K562 (cell line): ENCODE measurements at regions not wholly inside any gene's neighbourhood (a gene's known extent, or its start where the extent isn't known, plus 50 kb on each side); places are given as distances from the start of the nearest gene placed in this dataset.

Experiments used
- MAFK ChIP-seq: IDR thresholded peaks from 2 replicates; pipeline ENCODE4 v1.6.1; 2011; ENCODE audit warnings: low read length, improper control_type of control experiment
- PHB ChIP-seq: fragments of 250-450 bp; sonication (Bioruptor Pico); IDR thresholded peaks from 2 replicates; pipeline ENCODE4 v1.5.0; 2021
- TF ChIP-seq, protein P1 (sequence below), 2 experiments: fragments of 450-650 bp; formaldehyde crosslinking in 1 of 2; IDR thresholded peaks; 2 replicates each; pipeline versions ENCODE4 v1.4.0 to v1.6.1; 2014 to 2020; ENCODE audit warnings: mild to moderate bottlenecking in 2 of 2, borderline replicate concordance in 1 of 2, low read depth in 1 of 2
- TF ChIP-seq, protein P2 (sequence below): sonication (generic); formaldehyde crosslinking; IDR thresholded peaks from 2 replicates; pipeline ENCODE4 v1.8.1; 2023; ENCODE audit warnings: mild to moderate bottlenecking, missing genetic modification reagents

DNA sequence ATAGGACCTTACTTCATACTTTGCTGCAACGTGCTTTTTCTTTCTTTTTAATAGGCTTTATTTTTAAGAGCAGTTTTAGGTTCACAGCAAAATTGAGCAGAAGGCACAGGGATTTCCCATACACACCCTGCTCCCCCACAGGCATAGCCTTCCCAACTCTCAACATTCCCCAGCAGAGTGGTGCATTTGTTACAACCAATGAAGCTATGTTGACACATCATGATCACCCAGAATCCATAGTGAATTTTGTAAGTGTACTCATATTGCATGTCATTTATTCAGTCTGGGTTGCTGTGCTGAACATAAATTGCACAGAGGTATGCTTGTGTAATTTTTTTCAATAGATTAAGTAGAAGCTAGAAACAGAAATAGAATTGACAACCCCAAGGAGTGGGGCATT lies 327.3 kb downstream of the INHBA start (continued):
- TF ChIP-seq, protein P1, sequence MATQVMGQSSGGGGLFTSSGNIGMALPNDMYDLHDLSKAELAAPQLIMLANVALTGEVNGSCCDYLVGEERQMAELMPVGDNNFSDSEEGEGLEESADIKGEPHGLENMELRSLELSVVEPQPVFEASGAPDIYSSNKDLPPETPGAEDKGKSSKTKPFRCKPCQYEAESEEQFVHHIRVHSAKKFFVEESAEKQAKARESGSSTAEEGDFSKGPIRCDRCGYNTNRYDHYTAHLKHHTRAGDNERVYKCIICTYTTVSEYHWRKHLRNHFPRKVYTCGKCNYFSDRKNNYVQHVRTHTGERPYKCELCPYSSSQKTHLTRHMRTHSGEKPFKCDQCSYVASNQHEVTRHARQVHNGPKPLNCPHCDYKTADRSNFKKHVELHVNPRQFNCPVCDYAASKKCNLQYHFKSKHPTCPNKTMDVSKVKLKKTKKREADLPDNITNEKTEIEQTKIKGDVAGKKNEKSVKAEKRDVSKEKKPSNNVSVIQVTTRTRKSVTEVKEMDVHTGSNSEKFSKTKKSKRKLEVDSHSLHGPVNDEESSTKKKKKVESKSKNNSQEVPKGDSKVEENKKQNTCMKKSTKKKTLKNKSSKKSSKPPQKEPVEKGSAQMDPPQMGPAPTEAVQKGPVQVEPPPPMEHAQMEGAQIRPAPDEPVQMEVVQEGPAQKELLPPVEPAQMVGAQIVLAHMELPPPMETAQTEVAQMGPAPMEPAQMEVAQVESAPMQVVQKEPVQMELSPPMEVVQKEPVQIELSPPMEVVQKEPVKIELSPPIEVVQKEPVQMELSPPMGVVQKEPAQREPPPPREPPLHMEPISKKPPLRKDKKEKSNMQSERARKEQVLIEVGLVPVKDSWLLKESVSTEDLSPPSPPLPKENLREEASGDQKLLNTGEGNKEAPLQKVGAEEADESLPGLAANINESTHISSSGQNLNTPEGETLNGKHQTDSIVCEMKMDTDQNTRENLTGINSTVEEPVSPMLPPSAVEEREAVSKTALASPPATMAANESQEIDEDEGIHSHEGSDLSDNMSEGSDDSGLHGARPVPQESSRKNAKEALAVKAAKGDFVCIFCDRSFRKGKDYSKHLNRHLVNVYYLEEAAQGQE (IDR thresholded peaks at IDR 0.05; ENCODE audit: borderline replicate concordance): no peak
- TF ChIP-seq, protein P1 (CRISPR knock-in tag; IDR thresholded peaks at IDR 0.05; ENCODE audit: low read depth): no peak
- TF ChIP-seq MAFK (no peak), PHB (CRISPR knock-in tag) (no peak)
- TF ChIP-seq, protein P2, sequence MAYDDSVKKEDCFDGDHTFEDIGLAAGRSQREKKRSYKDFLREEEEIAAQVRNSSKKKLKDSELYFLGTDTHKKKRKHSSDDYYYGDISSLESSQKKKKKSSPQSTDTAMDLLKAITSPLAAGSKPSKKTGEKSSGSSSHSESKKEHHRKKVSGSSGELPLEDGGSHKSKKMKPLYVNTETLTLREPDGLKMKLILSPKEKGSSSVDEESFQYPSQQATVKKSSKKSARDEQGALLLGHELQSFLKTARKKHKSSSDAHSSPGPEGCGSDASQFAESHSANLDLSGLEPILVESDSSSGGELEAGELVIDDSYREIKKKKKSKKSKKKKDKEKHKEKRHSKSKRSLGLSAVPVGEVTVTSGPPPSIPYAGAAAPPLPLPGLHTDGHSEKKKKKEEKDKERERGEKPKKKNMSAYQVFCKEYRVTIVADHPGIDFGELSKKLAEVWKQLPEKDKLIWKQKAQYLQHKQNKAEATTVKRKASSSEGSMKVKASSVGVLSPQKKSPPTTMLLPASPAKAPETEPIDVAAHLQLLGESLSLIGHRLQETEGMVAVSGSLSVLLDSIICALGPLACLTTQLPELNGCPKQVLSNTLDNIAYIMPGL (CRISPR knock-in tag): no peak
- TF ChIP-seq, all 486 proteins: peak for 0
